Embryonic facial prominence (tissue), 1 donor: ENCODE measurements at regions not wholly inside any gene's neighbourhood (a gene's known extent, or its start where the extent isn't known, plus 50 kb on each side); places are given as distances from the start of the nearest gene placed in this dataset.

ENCODE experiments used
- DNase-seq: peaks from one replicate; pipeline ENCODE4 v3.0.0-alpha.2; 2016; ENCODE audit errors: extremely low spot score

DNA sequence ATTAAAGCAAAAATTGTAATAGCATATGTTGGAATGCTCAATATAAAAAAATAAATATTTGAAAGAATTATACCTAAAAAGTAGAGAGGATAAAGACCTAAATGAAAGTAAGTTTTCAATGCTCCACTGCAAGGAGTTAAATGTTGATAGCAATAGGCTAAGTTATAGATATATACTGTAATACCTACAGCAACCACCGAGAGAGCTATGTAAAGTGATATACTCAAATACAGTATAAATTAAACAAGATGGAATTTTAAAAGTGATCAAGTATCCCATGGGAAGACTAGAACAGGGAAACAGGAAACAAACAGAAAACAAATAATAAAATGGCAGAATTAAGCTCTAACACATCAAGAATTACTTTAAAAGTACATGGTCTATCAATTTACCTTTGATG, 73.9 kb downstream of the CASP3 start:
- no peak for DNase-seq

DNA sequence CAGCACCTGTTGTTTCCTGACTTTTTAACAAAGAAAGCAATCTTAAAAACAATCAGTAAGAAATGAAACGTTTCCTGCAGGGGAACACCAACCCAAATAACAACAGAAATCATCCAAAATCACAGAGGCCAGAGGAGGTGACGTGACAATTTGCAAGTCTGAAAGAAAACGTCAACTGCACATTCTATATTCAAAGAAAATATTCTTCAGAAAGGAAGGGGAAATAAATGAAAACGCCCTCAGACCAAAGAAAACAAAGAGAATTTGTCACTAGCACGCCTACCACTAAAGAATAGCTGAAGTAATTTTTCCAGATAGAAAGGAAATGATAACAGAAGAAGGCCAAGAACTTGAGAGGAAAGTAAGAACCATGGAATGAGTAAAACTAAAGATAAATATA, 74.4 kb downstream of the CASP3 start:
- DNase-seq = no peak

DNA sequence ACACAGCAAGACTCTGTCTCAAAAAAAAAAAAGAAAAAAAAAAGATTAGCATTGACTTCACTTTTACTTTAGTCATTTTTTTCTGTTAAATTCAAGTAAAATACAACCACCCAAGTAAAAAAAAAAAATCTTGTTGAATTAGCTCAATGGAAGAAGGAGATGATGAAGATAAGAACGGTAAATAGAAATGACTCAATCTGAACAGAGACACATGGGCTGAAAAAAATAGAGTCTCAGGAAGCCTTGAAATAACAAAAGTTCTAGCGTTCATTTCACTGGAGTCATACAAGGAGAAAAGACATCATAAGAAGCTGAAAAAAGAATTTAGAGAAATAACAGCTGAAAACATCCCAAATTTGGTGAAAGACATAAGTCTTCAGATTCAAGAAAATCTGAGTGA, 75.5 kb downstream of the CASP3 start:
- DNase-seq = no peak

DNA sequence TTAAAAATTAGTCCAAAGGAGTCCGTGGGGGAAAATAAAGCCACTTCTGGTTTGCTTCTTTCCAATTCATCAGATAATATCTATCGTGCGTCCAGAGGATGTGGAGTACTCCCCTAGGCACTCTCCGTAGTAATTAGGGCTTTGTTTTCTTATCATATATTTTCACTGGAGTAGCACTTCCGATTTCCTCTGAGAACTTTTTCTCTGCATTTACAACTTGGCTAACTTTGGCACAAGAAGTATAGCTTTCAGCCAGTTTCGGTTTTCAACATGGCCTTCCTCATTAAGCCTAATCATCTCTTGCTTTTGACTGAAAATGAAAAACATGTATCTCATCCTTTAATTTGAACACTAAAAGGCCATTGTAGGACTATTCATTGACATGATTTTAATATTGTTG, 80.5 kb downstream of the CASP3 start:
- no peak for DNase-seq

DNA sequence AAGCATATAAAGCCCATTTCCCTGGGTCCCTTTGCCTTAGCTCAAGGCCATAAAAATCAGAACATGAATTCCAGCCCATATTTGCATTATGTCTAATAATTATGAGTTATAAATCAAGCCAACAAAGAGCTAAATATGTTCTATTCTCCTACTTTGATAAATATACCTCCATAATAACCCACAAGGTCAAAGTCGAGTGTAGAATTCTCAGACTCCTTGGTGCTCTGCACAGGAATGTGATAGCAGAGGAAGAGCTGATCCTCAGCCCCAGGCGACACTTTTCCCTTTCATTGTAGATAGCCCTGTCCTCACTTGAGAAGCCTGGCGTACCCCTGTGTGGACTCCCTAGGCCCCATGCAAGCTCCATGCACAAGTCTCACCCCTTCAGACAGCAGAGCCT, 85.6 kb downstream of the CASP3 start:
- DNase-seq = no peak

DNA sequence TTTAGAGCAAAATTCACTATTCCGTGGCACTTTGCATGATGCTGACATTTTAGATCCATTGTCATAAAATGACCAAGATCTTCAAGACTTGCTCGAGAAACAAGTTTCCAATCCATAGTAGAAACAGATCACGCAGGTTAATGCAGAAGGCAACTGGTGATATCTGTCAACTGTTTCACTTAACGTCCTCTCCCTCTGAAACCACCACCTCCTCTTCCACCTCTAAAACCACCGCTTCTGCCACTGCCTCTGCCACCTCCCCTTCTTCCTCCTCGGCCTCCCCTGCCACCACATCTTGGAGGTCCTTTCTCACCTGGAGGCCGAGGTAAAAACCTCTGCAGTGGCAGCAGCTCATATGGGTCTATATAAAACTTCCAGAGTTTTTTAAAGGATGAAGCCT, 84.6 kb upstream of the IRF2 start:
- no peak for DNase-seq

DNA sequence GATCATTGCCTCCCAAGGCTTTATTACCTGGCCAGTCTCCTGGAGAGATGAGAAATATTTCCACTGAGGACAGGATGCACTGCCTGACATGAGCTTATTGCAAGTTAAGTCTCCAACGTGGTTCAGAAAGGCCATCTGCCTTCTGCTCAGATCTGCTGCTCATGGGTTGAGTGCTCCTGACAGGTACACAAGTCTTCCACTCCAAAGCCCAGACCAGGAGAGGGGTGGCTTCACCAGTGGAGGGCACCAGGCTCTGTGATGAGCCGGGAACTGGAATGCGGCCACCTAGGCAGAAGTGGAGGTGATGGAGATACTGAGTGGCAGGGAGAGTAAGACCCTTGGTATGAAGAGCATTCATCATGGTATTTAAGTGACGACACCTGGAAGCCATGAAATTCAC, 79.5 kb upstream of the IRF2 start:
- DNase-seq = no peak

DNA sequence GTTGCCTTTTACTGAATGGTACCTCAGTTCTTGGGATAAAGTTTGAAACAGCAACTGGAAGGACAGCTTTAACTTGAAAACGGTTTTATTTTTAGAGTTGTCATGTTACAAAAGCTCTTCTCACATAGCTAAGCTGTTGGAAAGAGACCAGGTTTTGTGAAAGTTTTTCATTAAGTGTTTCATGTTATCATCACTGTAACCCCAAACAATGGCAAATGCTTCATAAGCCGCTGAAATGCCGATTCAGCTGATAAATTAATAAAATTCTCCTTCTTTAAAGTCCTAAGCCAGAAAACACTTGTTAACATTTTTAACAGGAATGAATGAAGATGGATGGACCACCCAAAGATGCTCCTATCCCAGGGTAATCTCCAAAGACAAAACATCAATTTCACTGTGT, 76.1 kb upstream of the IRF2 start:
- no peak for DNase-seq

DNA sequence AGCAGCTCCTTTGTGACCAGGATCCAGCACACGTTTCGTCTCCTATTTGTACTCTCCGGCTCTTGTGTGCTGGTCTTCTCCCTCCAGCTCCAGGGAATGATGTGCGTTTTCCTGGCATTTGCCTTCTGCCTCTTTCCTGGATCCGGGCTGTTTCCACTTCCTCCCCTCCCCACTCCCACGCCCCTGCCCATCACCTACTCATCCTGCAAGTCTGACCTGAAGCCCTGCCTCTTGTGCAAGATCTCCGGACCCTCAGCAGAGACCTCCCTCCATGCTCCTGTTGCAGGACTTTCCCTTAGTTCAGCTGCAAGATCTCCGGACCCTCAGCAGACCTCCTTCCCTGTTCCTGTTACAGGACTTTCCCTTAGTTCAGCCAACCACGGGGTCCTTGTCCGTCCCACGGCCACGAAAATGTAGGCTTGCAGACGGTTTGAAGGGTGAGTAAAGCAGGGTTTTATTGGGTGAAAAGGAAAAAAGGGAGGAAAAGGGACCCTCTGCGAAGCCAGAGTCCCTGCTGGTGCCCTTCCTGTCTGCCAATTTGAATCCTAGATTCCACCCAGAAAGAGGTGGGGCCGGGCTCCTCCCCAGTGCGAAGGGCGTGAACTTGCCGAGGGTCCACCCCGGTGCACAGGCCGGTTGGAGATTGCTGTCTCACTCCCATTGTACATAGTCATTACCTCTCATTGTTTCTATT, 74.4 kb upstream of the IRF2 start:
- DNase-seq = no peak

DNA sequence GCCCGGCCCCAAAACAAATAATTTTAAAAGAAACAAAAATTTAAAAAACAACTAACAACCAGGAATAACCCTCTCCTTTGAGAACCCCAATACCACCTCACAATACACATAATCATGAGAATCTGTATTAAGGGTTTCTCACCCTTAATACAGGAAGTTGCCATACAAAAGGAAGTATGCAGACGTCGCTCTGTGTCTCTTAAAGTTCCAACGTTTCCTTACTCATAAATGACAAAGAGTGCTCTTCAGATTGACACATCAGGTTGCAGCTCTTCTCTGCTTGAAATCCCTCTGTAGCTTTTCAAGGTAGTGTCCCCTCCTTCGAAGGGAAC, 73.9 kb upstream of the IRF2 start:
- DNase-seq = no peak

DNA sequence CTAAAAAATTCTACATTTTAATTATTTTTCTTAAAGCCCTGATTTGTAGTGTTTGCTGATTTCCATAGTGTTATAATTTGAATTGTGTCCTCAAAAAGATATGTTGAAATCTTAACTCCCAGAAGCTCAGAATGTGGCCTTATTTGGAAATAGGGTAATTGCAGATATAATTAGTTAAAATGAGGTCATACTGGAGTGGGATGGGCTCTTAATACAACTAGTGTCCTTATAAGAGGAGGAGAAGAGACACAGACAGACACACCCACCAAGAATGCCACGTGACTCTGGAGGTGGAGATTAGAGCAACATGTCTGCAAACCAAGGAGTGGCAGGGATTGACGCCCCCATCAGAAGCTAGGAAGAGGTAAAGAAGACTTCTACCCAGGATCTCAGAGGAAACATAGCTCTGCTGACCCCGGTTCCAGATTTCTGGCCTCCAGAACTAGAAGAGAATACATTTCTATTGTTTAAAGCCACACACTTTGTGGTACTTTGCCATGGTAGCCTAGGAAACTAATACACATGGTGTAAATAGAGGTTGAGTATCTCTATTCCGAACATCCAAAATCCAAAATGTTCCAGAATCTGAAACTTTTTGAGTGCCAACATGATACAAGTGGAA, 70.5 kb upstream of the IRF2 start:
- no peak for DNase-seq

DNA sequence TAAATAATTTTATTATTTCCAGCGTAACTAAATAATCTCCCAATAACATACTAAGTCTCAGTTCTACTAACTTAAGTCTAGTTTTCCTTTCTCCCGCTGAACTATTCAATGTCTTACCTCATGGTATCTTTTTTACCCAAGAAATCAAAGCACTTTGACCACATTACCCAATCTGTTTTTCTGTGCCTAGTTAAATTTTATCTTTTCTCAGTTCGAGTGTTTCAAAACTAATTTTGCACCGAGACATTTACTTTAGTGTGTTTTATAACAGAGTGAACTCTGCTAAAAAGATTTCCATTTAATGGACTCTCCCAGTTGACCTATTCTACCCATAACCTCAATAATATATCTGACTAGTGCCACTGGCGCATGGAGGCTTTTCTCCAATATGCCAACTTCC, 67.6 kb upstream of the IRF2 start:
- no peak for DNase-seq

DNA sequence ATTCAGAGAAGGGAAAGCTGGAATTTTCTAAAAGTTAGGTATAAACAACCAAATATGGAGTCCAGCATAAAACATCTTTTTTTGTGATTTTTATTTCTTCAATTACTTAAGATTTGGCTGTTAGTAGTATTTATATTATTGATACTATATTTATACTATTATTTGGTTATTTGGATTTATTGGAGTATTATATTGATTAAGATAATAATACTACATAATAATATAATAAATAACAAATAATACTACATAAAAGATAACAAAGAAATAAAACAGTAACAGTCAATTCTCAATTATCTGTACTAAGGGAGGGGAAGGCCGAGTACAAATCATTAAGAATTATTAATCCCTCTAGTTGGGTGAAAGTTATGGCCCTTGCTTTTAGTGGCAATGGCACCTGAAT, 66.0 kb upstream of the IRF2 start:
- no peak for DNase-seq

DNA sequence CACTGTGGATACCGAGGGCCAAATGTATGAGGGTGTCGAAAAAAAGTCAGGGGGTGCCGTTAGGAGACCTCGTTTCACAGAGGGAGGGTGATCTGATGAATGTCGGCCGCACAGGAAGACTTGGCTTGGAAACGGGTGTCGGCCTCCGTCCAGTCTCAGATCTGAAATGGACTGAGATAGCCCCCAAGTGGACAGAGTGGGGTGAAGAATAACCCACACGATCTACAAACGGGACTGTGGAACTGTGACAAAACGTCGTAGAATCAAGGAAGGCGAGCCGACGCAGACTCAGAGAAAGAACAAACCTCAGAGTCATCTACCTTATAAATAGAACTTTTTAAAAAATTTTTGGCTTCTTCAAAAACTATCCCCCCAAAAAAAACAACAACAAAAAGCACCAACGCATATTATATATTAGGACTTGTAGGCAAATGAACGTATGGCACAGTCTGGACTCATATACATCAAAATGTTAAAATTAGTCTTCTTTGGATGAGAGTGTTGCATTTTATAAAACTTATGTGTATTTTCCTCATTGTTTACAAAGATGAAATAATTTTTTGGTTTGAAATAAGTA, 63.8 kb upstream of the IRF2 start:
- peak; percentile 64 for DNase-seq

DNA sequence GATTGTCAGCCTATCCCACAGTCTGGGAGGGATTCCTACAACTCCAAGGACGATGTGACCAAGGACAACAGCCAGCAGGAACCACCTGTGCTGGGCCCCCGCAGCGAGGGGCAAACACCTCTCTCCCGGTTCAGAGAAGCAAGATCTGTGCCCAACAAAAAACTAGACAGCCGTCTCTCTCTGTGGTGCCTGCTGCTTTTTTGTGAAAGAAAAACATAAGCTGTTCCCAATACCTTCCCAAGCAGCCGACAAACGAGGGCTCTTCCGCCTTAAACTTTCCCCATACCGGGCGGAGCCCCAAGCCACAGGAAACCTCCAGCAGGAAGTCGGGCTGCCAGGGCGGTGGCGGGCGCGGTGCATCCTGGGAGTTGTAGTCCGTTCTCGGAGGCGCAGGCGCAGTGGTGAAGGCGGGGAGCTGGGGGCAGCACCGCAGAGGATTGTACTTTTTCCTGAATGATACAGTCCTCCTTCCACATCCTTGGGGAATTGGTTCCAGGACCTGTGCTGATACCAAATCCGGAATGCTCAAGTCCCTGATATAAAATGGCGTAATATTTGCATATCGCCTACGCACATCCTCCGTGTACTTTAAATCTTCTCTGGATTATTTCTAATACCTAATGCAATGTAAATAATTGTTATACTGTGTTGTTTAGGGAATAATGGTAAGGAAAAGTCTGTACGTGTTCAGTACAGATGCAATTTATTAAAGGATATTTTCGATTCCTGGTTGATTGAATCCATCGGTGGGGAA, 63.1 kb upstream of the IRF2 start:
- peak; percentile 91 for DNase-seq

DNA sequence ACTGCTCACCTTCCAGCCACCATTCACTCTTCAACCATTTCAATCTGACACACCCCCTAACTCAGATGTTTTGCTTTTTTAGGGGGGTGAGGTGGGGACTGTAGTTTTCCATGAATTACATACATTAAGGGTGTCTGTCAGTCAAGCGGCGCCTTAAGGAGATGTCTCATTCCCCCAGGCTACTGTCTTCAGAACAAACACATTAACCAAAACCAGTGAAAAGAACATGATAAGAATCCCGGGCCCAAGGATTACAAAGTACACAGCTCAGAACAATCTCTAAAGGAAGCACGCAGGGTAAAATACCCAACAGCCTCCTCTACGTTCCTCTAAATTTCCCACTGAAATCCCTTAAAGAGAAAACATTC, 62.5 kb upstream of the IRF2 start:
- no peak for DNase-seq

DNA sequence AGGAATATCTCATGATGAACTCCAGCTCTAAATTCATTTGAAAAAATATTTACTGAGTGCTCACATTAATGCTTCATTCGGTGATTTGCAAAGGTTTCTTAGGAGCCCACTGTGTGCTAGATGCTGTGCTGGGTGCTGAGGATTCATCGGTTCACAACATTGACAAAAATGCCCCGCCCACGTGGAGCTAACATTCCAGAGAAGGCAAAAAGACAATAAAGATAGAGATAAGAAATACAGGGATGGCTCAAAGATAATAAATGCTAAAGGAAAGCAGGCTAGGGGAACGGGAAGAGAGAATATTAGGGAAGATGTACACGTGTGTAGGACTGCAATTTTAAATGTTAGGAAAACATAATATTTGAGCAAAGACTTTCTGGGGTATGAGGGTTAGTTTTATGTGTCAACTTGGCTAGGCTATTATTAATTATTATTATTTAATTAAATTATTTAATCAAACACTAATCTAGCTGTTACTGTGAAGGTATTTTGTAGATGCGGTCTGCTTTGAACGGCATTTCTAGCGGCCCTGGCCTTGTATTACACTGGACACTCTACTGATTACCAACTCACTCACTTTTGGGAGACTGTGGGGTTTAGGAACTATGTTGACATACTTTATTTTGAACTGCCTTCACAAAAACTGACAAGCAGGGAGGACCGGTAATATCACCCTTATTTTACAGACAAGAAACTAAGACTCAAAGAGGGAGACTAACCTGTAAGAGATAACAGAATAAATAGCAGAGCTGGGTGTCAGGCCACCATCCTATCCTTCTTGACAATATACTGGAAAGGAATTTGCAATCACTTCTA, 61.9 kb upstream of the IRF2 start:
- no peak for DNase-seq

DNA sequence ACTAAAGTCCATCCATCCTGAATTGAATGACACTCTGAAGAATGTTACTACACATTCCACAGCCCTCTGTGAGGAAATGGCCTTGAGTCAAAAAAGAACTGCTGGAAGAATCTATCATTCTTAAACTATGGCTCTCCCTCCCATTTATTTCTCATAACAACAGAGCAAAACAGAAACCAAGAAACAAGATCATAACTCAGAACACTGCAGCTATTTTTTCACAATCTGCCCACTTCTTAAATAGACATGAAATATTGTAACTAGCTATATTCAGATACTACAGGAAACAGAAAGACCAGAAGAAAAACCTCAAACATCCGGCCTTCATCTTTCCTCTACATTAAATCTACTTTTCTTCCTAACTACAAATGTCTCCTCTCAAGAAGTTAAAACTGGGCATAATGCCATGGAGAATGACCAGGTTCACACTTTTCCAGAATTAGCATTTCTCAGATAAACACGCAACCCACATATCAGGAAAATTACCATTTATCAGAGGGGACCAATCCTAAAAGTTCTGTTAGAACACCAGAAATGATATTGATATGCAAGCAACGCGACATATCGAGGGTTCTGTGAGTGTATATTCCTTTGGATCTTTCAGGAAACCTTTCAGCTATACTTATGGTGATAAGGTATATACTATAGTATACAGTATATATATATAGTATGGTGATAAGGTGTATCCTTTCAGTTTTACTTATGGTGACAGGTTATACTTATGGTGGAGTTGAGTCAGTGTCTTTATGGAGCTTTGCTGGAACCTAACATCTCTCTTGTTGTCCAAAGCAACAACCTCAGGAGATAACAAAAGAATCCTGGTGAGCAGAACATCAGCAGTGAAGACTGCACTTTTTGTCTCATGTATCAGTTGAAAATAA, 60.4 kb upstream of the IRF2 start:
- DNase-seq = no peak

DNA sequence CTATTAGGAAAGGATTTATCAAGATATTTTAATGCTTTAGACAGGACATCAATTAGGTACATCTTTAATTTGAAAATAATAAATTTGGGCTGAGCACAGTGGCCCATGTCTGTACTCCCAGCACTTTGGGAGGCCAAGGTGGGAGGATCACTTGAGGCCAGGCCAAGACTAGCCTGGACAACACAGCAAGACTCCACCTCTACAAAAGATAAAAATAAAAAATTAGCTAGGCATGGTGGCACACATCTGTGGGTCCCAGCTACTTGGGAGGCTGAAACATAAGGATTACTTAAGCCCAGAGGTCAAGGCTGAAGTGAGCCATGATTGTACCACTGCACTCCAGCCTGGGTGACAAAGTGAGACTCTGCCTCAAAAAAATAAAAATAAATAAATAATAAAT, 59.6 kb upstream of the IRF2 start:
- no peak for DNase-seq

DNA sequence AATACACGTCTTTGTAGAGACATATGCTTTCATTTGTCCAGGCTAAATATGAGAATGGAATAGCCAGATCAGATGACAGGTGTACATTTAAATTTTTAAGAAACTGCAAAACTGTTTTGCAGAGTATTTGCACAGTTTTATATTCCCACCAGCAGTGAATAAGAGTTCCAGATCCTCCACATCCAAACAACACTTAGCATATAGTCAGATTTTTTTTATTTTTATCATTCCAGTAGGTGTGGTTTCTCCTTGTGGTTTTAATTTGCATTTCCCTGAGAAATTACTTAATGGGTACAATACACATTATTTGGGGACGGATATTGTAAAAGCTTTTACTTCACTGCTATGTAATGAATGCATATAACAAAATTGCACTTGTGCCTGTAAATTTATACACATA, 56.7 kb upstream of the IRF2 start:
- no peak for DNase-seq

DNA sequence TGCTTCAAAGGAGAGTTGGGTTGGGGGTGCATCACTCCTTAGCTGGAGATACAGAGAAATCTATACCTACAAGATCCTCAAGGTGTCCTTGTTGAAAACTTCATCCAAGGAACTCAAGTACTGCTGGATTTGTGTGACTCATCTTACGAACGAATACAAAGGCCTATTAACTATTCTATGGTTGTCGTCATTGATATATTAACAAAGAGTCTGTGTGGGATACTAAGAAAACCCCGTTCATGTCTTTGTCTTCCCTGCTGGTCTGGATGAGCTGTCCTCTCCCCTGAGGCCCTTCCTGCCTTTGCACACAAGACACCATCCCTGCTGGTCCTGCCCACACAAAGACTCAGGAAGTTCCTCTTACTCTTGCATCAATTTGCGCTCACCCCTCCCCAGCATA, 54.9 kb upstream of the IRF2 start:
- DNase-seq = no peak
